PC-9 (cell line): ENCODE measurements at regions not wholly inside any gene's neighbourhood (a gene's known extent, or its start where the extent isn't known, plus 50 kb on each side); places are given as distances from the start of the nearest gene placed in this dataset.

Experiments used
- EZH2 ChIP-seq: fragments of 200-600 bp; sonication (generic); IDR thresholded peaks from 2 replicates; pipeline ENCODE4 v1.8.0; 2017; ENCODE audit warnings: antibody characterized with exemption, low read depth
- TF ChIP-seq, protein P1 (sequence below): fragments of 200-600 bp; sonication (generic); conservative IDR thresholded peaks from 2 replicates; pipeline ENCODE4 v1.6.1; 2017; ENCODE audit warnings: mixed run types, antibody characterized with exemption, mild to moderate bottlenecking, moderate library complexity

DNA sequence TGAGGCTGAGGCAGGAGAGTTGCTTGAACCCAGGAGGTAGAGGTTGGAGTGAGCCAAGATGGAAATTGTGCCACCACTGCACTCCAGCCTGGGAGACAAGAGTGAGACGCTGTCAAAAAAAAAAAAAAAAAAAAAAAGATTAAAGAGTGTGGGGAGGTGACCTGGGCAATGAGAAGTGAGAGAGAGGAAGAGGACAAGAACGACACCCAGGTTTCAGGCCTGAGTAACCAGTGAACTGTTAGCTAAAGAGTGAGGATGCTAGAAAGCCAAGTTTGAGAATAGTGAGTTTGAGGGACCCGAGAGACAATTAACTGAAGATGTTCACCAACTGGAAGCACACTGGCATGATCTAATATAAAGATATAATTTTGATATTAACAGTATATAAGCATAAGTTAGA is 85.4 kb upstream of the TNFAIP3 start:
- TF ChIP-seq, protein P1, sequence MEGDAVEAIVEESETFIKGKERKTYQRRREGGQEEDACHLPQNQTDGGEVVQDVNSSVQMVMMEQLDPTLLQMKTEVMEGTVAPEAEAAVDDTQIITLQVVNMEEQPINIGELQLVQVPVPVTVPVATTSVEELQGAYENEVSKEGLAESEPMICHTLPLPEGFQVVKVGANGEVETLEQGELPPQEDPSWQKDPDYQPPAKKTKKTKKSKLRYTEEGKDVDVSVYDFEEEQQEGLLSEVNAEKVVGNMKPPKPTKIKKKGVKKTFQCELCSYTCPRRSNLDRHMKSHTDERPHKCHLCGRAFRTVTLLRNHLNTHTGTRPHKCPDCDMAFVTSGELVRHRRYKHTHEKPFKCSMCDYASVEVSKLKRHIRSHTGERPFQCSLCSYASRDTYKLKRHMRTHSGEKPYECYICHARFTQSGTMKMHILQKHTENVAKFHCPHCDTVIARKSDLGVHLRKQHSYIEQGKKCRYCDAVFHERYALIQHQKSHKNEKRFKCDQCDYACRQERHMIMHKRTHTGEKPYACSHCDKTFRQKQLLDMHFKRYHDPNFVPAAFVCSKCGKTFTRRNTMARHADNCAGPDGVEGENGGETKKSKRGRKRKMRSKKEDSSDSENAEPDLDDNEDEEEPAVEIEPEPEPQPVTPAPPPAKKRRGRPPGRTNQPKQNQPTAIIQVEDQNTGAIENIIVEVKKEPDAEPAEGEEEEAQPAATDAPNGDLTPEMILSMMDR = no peak
- TF ChIP-seq EZH2 = no peak
